NOMO-1 (cell line): ENCODE measurements at regions not wholly inside any gene's neighbourhood (a gene's known extent, or its start where the extent isn't known, plus 50 kb on each side); places are given as distances from the start of the nearest gene placed in this dataset.
"Not testable (repeated sequence)": the region's sequence is repeated elsewhere in the genome, so short reads cannot be mapped to it uniquely, and the experiment has no call there.

Experiments
- DNase-seq, 2 experiments: peaks; one replicate each; lab custom pipeline; 2025; ENCODE audit not compliant: unreplicated experiment in 2 of 2; lab: John Stamatoyannopoulos, UW

GRCh38 chr15:58322253-58322652 is 109.5 kb upstream of the LIPC start:
- DNase-seq, result no peak

- not testable (repeated sequence) for DNase-seq
Measured at GRCh38 chr15:58323321-58323720, 108.5 kb upstream of the LIPC start.

- no peak for DNase-seq
Measured at GRCh38 chr15:58324533-58324932, 107.3 kb upstream of the LIPC start.

- no peak for DNase-seq
Measured at GRCh38 chr15:58327958-58328357, 103.8 kb upstream of the LIPC start.

- DNase-seq, result no peak
Measured at GRCh38 chr15:58329211-58329610, 102.6 kb upstream of the LIPC start.

DNA sequence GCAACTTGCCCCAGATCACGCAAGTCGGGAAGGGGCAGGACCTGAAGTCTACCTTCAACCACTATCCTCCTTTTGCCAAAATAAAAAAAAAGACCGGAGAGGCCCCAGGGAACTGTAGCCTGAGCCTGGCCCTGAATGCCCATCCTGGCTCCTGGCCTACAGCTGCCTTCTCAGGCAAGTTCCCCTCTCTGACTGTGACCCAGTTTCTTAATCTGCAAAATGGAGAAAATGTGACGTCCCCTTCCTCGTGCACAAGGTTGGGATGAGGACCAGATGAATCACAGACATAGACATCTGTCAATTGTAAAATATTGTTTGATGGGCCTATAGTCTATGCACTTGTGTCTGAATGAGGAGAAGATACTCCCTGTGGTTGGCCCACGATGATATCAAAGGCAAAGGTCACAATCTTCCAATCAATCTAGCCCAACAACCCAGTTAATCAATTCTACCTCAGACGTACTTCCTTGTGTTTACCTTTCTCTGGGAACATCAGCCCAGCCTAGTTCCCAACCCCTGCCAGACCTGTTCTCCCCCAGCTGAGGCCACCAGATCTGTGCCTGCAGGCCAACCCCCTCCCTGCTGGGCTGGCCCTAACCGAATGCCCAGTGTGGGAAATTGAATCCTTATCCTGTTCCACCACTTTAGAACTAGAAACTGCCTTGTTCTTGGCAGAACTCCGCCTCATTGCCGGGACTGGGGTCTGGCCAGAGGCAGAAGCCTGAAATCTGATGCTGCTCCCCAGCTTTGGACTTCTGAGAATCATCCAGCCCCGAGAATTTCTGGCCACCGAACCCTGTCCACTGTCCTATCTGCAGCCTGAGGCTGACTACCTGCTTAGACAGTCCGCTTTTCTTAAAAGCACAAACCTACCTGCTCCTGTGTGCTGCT is 101.8 kb upstream of the LIPC start:
- no peak for DNase-seq

GRCh38 chr15:58330741-58331559 is 100.8 kb upstream of the LIPC start:
- DNase-seq, result no peak

- DNase-seq, result peak; percentile 74 to 95
Measured at GRCh38 chr15:58331560-58331912, 100.3 kb upstream of the LIPC start.

GRCh38 chr15:58331913-58332675 is 99.7 kb upstream of the LIPC start:
- peak; percentile 89 to 94 for DNase-seq

- peak in 1 of 2 experiments; percentile 17 for DNase-seq
Measured at GRCh38 chr15:58332676-58333400, 99.0 kb upstream of the LIPC start.

GRCh38 chr15:58334803-58335202 is 97.0 kb upstream of the LIPC start:
- no peak for DNase-seq

DNA sequence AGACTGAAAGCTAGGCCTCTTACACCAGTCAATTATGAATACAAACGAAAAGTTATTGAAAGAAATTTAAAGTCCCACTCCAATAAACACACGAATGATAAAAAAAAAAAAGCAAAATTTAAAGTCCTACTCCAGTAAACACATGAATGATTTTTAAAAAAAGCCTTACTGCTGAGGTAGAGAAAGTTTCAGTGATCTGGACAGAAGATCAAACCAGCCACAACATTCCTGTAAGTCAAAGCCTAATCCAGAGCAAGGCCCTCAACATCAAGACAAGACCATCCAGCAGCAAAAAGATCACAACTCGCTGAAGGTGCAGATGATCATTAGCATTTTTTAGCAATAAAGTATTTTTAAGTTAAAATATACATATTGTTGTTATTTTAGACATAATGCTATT is 95.6 kb upstream of the LIPC start:
- DNase-seq, result no peak

DNA sequence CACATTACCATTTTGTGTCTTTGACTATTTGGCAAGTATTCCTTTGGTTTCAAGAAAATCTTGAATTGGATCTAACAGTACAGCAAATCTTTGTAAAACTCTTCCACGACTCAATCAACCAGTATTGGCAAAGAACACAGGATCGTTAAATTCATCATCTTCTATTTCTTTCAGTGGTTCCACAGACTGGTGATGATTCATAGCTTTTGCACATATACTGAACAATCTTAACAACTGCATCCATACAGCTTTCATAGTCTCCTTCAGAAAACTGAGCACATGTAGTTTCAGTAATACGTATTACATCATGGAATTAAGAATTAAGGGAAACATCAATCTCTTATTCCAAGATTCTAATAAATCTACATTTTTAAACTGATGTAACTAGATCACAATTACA is 91.6 kb upstream of the LIPC start:
- no peak for DNase-seq

DNA sequence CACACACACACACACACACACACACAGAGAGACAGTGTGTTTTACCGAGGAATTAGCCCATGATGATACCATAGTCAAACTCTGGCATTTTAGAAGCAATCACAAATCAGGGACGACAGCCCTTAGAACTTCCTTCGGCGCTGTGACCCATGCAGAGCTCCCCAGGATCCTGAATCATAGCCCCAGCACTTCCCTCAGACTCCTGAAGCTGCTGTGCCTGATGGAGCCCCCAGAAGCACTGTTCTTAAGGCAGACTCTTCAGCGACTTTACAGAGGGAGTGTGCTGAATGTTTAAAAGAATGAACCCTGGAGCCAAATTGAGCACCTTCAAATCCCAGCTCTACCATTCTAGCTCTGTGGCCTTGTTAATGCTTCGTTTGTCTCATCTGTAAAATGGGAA is 89.3 kb upstream of the LIPC start:
- DNase-seq, result no peak

- no peak for DNase-seq
Measured at GRCh38 chr15:58344213-58345070, 87.3 kb upstream of the LIPC start.

- no peak for DNase-seq
Measured at GRCh38 chr15:58346361-58346760, 85.4 kb upstream of the LIPC start.

DNA sequence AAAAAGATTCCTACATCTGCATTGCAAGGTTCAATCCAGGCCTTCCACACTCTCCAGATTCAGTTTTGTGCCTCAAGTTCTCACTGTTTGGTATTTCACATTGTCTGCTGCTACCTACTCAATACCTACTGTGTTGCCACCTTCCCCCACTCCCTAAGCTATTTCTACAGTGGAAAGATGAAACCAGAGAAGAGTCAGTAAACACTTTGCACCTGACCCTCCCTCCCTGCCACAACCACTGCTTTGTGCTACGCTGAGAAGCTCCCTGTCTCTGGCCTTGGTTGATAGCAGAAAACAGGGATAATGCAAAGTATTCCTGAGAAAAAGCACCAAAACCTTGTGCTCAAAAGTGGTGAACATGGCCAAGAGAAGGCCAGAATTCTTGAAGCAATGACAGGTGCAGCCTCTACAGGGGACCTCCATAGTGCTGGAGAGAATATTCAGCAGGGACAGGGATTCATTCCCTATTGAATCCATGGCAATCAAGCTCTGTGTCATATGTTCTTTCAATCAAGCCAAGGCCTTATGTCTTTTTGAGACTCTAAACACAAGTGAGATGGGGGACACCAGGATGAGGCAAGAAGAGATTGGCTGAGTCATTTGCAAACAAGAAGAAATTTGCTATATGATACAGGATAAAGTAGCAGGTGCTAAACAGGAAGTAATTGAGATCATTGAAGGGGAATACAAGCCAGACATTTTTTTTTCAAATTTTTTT is 83.5 kb upstream of the LIPC start:
- DNase-seq, result no peak

- DNase-seq, result no peak
Measured at GRCh38 chr15:58352026-58352929, 79.5 kb upstream of the LIPC start.
